ENCODE measurements at regions not wholly inside any gene's neighbourhood (a gene's known extent, or its start where the extent isn't known, plus 50 kb on each side); places are given as distances from the start of the nearest gene placed in this dataset.

DNA sequence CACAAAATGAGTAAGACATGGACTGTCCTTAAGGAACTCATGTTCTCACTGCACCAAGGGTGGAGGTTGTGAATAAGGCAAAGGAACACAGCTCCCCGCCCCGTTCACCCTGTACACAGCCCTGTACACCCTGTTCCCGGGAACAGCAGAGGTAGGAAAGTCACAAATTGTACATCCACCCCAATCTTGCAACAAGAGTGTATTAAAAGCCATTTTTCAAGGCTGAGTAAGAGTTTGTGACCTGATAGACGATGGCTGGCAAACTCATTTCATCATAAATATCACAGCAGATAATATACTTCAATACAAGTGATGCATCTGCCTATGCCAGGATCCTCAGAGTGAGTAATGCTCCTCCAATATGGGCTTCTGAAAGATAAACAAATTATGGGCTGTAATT, 52.5 kb upstream of the CAMK1G start:
- Histone ChIP-seq H3K4me3 (ENCODE audit: low read length in 3 of 3) (no peak overlapping the region), H3K4me1 (ENCODE audit: control insufficient read depth in 2 of 3, insufficient read depth in 2 of 3, low read depth in 1 of 3, low read length in 3 of 3) (peaks cover 0 to 5% (median 0%) of the 10 kb centered on the region in 3 donors), H3K27me3 (ENCODE audit: control insufficient read depth, insufficient read depth, low read length) (no peaks in the 10 kb centered on the region), H3K27ac (ENCODE audit: low read depth in 2 of 2, low read length in 2 of 2) (no peak overlapping the region), H3K9me3 (ENCODE audit: control insufficient read depth in 2 of 3, insufficient read depth in 1 of 3, low read length in 3 of 3) (no peaks in the 10 kb centered on the region), H3K9ac (ENCODE audit: low read length in 3 of 3) (no peak overlapping the region), H3K36me3 (ENCODE audit: control insufficient read depth in 2 of 3, insufficient read depth in 3 of 3, low read length in 3 of 3) (no peaks in the 10 kb centered on the region)
- intact Hi-C loops (cut with DNase I): no loop called here
- no peak for FAIRE-seq
- TF ChIP-seq, protein P1, sequence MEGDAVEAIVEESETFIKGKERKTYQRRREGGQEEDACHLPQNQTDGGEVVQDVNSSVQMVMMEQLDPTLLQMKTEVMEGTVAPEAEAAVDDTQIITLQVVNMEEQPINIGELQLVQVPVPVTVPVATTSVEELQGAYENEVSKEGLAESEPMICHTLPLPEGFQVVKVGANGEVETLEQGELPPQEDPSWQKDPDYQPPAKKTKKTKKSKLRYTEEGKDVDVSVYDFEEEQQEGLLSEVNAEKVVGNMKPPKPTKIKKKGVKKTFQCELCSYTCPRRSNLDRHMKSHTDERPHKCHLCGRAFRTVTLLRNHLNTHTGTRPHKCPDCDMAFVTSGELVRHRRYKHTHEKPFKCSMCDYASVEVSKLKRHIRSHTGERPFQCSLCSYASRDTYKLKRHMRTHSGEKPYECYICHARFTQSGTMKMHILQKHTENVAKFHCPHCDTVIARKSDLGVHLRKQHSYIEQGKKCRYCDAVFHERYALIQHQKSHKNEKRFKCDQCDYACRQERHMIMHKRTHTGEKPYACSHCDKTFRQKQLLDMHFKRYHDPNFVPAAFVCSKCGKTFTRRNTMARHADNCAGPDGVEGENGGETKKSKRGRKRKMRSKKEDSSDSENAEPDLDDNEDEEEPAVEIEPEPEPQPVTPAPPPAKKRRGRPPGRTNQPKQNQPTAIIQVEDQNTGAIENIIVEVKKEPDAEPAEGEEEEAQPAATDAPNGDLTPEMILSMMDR (IDR thresholded peaks at IDR 0.05; ENCODE audit: borderline replicate concordance, extremely low read depth, insufficient read depth): no peak
- DNase-seq: no peak

DNA sequence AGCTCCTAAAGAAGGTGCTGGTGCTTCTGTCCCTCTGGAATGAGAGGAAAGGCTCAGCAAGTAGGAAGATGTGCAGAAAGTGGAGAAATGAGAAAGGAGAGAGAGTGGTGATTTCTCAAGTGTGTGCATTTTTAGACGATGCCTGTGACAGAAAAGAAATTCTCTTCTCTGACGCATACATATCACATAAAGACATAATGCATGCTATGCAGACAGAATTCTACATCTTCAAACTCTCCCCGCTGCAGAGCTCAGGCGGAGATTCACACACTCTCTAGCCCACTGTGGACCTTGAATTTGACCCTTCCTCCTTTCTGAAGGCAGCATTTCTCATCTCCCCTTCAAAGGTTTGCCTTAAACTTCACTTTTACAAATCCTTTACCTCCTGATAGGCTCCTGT, 52.0 kb upstream of the CAMK1G start:
- FAIRE-seq: no peak
- intact Hi-C loops (cut with DNase I): no loop called here
- Histone ChIP-seq H3K4me3 (ENCODE audit: low read length in 3 of 3) (no peak overlapping the region), H3K36me3 (ENCODE audit: control insufficient read depth in 2 of 3, insufficient read depth in 3 of 3, low read length in 3 of 3) (no peaks in the 10 kb centered on the region), H3K27ac (ENCODE audit: low read depth in 2 of 2, low read length in 2 of 2) (no peak overlapping the region), H3K4me1 (ENCODE audit: control insufficient read depth in 2 of 3, insufficient read depth in 2 of 3, low read depth in 1 of 3, low read length in 3 of 3) (peaks cover 0 to 5% (median 0%) of the 10 kb centered on the region in 3 donors), H3K27me3 (ENCODE audit: control insufficient read depth, insufficient read depth, low read length) (no peaks in the 10 kb centered on the region), H3K9me3 (ENCODE audit: control insufficient read depth in 2 of 3, insufficient read depth in 1 of 3, low read length in 3 of 3) (no peaks in the 10 kb centered on the region), H3K9ac (ENCODE audit: low read length in 3 of 3) (no peak overlapping the region)
- no peak for DNase-seq
- TF ChIP-seq, protein P1 (IDR thresholded peaks at IDR 0.05; ENCODE audit: borderline replicate concordance, extremely low read depth, insufficient read depth): no peak

Small RNA genes lying in the stretch of these regions (microRNA-seq; reads per million reads assigned to microRNA genes)
- gene MIR205: 49.7 reads per million, percentile 42 among the genes with 10 or more reads in this experiment
